HG03521 (cell line): ENCODE measurements at regions not wholly inside any gene's neighbourhood (a gene's known extent, or its start where the extent isn't known, plus 50 kb on each side); places are given as distances from the start of the nearest gene placed in this dataset.
"Not testable (repeated sequence)": the region's sequence is repeated elsewhere in the genome, so short reads cannot be mapped to it uniquely, and the experiment has no call there.

ENCODE experiments used
- ATAC-seq: cut with Tn5 transposase; IDR thresholded peaks from one replicate; pipeline ENCODE4 v1.9.1; 2021; ENCODE audit warnings: mild to moderate bottlenecking, moderate library complexity; ENCODE audit not compliant: unreplicated experiment

DNA sequence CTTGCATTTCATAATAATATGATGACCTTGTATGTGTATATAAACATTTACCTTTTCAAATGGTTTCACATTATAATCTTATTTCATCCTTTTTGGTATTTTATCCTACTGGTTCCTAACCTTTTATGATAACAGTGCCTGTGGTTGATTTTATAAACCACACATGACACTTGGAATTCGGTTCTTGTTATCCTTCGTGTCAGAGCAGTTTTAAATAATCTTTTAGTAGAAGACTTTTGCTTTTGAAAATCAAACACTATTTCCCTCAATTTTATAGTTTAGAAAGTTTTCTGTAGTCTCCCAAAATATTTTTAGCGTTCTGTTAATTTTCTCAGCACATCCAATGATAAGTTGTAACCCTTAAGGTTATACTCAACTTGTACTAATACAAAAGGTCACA is 676.8 kb downstream of the RAPGEF2 start:
- no peak for ATAC-seq

DNA sequence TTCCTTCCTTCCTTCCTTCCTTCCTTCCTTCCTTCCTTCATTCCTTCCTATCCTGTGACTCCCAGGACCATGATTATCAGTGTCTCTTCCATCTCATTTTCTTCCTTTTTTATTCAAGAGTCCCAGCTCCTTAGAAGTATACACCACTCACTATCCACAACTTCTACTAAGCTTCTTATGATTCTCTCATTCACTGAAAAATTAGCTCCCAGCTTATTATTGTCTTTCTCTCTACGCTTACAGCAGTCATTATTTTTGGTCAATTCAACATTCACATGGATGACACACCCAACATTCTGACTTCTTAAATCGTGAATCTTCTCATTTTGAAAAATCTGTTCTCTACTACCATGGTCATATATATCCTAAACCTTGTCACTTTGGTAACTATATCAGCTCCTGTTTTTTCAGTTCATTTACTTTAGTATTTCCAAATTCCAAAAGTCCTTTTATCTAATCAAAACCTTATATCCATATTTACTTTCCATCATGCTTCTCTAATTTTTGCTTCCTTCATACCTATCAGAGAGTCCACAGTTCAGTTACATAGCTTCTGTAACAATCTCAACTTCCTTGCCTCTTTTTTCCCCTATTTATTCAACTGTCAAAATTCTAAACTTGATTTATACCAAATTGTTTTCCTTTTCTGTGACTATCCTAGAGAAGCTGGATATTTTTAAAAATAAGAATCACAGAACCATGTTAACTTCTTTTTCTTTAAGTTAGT is 677.5 kb downstream of the RAPGEF2 start:
- no peak for ATAC-seq

DNA sequence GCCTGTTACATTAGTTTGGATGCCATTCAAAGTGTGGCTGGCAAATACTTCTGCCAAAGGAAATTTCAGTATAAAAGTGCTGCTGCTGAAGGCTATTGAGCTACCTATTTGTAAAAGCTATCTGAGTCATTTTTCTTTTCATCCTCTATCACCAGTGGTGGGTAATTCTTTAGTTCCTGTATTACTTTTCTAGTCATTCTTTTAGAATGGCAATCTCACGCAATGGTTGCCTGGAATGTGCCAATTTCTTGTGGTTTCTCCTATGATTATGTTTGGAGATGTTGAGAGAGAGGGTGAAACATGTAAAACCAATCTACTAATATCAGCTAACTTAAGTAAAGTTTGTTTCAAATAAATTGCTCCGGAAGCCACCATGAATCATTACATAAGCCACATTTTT is 685.0 kb downstream of the RAPGEF2 start:
- ATAC-seq, result no peak

DNA sequence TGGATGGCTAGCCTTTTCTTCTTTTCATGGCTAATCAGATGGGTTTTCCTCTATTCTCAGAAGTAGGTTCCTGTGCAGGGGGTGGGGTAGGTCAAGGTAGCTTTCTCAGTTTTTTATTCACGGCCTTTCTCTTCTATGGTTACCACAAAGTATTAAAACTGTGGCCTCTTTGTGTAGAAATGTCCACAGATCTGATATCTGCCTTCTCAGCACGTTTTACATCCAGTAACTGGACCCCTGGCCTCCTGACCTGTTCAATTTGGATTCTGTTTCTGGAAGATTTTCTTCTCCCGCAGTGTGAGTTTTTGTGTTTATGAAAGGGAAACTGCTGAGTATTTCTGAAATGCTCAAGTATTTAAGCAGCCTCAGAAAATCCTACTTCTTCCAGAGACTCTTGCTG is 688.5 kb downstream of the RAPGEF2 start:
- no peak for ATAC-seq

DNA sequence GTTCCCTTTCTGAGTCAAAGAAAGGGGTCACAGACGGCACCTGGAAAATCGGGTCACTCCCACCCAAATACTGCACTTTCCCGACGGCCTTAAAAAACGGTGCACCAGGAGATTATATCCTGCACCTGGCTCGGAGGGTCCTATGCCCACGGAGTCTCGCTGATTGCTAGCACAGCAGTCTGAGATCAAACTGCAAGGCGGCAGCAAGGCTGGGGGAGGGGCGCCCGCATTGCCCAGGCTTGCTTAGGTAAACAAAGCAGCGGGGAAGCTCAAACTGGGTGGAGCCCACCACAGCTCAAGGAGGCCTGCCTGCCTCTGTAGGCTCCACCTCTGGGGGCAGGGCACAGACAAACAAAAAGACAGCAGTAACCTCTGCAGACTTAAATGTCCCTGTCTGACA is 701.7 kb downstream of the RAPGEF2 start:
- ATAC-seq, result not testable (repeated sequence)

DNA sequence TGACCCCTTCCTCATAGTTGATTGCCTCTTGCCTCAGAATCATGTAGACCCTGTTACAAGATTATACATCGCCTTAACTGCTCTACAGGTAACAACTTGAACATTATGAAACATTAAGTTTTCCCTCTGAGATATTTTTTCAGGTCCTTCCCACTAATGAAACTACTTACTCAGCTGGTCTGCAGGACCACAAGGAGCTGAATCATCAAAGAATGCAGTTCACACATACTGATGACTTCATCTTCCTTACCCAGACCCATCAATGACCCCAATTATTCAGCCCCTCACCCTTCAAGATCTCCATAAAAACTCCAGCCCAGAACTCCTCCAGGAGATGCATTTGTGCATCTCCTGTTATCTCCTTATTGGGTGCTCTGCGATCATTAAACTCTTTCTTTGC is 720.9 kb downstream of the RAPGEF2 start:
- no peak for ATAC-seq

DNA sequence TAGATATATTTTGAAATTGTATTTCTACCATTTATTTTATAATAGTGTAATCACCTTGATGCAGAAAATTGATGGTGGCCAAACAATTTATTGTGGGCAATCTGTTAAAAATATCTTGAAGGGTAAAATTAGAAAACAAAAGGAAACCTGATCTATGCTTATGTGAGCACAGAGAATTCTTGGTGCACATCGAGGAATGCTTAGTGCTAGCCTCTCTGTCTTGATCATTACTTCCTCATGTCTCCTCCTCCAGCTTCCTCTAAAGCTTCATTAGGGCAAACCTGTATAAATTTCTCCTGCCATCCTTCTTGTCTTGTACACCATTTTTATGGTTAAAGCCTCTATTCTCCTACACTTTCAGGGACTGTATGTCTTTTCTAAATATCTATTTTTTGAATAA is 725.8 kb downstream of the RAPGEF2 start:
- no peak for ATAC-seq

DNA sequence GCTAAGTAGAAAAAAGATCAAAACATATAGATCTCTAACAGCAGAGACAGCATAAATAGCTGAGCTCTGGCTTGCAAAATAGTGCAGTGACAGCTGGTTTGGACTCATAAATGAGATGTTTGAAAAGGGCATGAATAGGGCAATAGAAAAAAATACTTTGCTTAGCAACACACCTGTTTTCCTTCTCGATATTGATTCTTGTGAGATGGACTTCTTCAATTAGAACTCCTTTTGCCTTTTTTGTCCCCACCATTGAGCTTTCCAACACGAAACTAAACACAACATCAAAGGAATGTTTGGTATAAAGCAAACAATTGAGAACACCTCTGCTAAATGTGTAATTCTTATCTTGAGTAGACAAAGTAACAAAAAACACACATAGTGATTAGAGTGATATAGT is 726.3 kb downstream of the RAPGEF2 start:
- ATAC-seq, result no peak

DNA sequence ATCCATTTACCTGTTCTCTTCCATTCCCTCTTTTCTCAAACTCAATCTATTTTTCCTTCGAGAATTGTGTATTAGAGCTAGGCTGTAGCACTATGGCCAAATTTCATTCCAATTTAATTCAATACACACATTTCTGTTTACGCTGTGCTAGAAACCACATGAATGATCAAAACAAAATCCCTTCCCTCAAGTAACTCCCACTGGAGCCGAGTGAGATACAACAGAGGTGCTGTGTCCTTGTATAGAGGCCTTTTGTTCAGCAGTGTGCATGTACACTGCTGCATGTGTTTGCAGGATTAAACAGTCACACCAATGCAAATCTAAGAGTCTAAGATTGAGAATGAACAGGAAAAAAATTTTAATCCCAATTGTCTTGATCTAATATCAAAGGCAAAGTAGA is 734.2 kb downstream of the RAPGEF2 start:
- no peak for ATAC-seq

DNA sequence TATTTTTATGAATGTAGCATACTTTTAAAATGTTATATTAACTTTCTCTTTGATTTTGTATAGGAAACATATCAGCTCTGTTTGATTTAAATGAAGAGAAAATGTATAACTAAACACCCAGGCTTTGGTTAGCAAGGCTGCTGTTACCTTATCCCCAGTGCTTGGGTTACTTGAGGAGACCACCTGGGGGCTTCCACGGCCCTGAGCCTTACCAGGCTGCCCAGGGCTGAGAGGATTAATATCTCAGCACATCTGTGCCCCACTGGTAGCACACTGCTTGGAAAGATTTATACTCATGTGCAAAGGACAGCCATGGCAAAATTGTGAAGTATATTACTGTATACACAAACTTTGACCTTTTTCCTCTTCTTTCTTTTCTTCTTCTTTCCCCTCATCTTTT is 752.9 kb downstream of the RAPGEF2 start:
- ATAC-seq, result no peak

DNA sequence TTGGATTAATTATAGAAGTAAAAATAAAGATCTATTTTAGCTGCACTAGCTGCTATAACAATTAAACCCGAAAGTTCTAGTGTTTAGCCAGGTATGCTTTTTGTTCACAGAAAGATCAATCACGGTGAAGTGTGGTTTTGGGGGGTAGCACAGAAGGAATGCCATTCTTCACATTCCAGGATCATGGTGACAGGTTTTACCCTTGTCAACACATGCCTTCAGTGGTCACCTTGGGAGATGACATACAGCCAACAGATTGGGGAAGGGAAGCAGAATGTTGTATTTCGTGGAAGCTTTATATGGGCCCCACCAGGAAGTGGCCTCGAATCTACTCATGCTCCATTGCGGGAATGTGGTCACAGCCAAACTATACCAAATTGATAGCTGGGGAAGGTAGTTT is 753.6 kb downstream of the RAPGEF2 start:
- no peak for ATAC-seq

DNA sequence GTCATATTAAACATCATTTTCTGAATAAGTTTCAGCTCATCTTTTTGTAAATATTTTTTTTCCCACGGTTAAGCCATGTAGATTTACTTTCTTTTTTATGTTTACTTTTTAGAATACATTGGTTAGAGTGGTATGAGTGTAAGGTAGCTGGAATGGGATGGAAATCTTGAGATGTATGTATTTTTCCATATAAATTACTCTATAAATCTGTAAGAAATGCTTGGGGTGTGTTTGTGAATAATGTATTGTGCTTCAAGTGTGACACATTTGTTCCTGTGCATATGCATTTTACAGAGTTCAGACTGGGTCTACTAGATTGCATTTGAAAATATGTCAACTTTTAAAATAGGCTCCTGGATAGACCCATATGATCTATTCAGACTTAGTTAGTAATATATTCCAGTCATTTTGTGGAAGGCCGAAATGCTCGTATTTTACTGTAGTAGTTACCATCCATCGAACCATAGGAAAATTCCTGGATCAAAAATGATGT is 756.8 kb downstream of the RAPGEF2 start:
- no peak for ATAC-seq

DNA sequence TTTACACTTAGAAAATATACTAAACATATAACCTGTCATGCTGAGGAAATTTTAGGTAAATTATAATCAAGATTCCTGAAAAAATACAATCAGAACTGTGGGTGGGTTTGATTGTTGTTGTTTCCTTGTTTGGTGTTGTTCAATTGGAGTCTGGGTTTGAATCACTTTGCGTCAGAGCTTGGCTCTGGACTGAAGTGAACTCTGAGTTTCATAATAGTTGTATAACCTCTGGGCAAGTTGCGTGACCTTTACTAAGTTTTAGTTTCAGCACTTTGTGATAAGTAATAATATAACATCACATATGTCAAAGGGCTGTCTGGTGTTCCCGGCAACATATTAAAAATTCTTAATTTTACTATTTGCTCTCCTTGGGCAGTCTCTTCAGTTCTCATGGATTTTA is 758.1 kb downstream of the RAPGEF2 start:
- no peak for ATAC-seq

DNA sequence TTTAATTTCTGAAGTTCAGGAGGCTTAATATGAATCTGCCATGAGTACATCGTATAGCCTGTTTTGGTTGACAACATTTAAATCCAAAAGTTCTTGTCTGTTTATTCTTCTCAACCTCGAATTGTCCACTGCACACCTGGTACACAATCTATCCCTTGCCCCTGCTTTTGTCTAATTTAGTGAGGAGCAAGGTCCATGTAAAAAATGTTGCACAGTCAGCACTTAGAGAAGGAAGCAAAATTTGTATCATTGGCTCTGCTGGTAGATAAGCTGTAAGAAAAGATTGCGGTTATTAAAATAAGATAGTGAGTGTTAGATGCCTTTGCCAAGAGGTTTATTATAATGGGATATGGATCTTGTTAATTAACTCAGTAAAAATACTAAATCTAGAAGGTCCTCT is 761.5 kb downstream of the RAPGEF2 start:
- no peak for ATAC-seq

DNA sequence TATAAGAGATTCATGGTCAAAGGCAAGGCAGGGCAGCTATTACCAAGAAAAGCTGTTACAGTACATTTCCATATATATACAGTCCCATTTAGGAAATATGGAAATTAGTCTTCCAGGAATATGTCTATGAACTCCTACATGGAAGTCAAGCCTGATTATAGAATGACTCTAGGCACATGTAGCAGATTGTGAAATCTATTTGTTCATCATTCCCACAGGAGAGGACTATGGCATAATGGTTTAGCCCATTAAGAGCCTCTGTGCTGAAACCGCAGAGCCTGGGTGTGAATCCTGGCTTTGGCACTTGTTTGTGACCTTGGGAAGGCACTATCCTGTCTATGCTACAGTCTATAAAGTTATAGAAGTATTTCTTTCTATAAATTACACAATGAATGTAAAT is 764.8 kb downstream of the RAPGEF2 start:
- no peak for ATAC-seq

DNA sequence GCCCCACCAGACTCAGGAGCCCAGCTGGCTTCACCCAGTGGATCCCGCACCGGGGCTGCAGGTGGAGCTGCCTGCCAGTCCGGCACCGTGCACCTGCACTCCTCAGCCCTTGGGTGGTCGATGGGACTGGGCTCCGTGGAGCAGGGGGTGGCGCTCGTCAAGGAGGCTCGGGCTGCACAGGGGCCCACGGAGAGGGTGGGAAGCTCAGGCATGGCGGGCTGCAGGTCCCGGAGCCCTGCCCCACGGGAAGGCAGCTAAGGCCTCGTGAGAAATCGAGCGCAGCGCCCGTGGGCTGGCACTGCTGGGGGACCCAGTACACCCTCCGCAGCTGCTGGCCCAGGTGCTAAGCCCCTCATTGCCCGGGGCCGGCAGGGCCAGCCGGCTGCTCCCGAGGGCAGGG is 766.1 kb downstream of the RAPGEF2 start:
- ATAC-seq, result not testable (repeated sequence)

DNA sequence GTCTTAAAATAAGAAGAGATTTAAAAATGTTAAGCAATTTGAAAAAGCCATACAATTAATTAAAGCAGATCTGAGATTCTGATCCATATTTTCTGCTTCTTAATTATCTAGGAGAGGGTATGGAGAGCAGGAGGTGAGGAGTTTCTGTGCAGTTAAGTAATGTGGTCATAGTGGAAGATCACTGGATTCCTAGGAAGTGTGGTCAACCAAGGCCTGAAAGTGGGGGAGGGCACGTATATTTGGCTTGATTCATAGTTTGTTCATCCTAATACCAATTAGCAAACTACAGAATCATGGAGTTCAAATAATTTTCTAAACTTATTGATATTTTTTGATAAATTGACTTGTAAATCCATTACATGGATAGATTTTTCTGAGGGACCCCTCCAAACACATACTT is 768.3 kb downstream of the RAPGEF2 start:
- no peak for ATAC-seq

DNA sequence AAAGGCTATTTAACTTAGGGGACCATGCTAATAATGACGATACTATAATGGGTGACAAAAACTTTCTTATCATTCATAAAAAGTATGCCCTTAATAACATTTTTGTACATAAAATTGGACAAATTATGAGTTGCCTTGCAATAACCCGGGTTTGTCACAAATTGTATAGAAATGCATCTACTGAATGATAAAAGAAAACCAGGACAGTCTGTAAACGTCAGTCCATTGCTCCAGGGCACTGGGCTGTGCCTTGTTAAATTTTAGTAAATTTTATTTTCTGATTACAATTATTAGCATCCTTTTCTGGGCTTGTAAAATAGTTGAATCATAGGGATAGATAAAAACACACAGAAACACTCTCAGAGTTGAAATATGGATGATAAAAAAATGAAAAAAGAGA is 778.3 kb downstream of the RAPGEF2 start:
- ATAC-seq, result no peak

DNA sequence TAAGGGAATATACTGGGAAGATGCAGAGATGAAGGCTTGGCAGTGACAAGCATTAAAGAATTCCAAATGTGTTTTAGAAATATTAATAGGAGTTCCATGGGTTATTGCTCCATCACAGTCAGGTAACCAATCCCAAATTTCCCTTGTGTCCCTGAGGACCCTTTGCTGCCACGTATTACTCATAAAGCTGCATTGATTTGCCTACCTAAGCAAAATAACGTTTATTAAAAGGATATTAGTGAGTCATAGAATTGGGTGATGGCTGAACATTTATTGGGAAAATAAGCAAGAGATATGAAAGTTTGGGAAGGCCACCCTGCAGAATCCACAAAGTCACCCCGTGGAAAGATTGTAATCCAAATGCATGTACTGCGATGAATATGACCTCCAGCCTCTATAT is 782.1 kb downstream of the RAPGEF2 start:
- no peak for ATAC-seq

DNA sequence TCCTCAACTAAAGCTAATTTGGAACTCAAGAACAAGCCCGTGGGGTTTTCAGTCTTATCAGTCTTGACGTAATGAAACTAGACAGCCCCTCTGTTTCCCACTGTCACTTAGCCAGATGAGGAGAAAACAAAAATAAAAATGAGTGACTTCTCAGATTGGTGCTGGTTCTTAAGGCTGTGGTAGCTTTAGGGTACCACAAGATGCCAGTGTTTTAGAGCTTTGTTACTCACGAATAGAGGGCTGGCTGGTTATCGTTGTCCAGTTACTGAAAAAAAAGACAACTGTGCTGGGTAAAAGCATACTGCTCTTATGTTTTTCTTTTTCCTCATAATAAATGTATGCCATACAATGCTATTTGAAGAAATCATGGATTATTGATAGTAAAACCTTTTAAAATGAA is 796.7 kb downstream of the RAPGEF2 start:
- no peak for ATAC-seq

DNA sequence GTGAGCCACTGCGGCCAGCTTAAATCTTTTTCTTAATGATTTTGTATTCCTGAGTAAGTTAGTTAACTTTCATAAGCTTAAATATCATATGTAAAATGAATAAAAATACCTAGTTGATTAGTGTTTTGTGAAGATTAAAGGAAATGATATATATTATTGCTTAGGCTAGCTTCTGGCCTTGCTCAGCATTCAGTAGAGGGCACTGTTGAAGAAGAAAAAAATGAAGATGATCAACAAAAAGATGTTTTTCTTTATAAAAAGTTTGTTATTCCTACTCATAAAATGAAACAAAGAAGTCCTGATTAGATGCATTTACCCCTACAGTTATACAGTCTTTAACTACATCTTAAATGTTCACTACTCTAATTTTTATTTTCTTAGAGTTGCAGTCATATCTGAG is 797.7 kb downstream of the RAPGEF2 start:
- no peak for ATAC-seq

DNA sequence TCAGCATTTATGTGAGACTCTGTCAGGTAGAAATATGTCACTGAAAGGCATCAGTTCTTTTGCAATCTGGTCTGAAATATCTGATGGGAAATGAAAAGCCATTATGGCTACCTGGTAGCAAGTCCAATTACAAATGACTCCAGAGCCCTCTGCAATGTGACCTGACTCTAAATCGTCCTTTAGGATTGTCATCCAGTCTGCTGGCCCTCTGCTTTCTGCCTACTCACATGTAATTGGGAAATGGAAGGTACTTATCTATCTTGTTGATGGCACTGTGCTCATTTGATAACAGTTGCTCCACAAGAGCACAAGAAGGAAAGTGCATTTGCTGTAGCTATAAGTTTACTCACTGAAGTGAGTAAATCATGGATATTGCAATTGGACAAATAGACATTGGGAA is 799.8 kb downstream of the RAPGEF2 start:
- no peak for ATAC-seq

DNA sequence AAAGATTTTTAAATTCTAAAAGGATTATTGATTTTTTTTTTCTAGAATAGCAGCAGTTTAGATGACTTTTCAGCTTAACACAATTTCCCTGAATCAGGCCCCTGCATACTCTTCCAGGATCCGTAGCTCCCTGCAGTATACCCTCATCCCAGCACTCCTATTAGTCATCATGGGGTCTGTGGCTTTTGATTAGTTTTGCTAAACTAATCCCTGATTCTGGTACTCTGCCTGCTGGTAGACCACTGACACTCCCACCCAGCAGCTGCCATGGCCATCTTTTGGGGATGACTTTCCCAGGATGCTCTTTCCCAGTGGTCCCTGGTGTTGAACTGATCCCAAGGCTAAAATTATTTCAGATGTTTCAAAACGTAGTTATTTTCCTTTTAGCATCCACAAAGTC is 802.0 kb downstream of the RAPGEF2 start:
- ATAC-seq, result no peak
